ENCODE measurements at regions not wholly inside any gene's neighbourhood (a gene's known extent, or its start where the extent isn't known, plus 50 kb on each side); places are given as distances from the start of the nearest gene placed in this dataset.

GRCh38 chrY:21149971-21150370 lies 361.2 kb upstream of the RBMY1B start:
- TF ChIP-seq POLR2A (IDR thresholded peaks at IDR 0.05; ENCODE audit: low read depth, low read length) (no peak), POU2F2 (IDR thresholded peaks at IDR 0.05; ENCODE audit: low read depth, low read length) (no peak), TAF1 (IDR thresholded peaks at IDR 0.05; ENCODE audit: low read depth, low read length) (no peak)
